ENCODE measurements at regions not wholly inside any gene's neighbourhood (a gene's known extent, or its start where the extent isn't known, plus 50 kb on each side); places are given as distances from the start of the nearest gene placed in this dataset.

- TF ChIP-seq CTCF (IDR thresholded peaks at IDR 0.05) (no peak), POLR2A (IDR thresholded peaks at IDR 0.05) (no peak)
These were observed 437.2 kb upstream of the HS6ST1 start for GRCh38 chr2:128755695-128756364.

Data from thyroid gland (tissue), 4 donors.